Left kidney (tissue), 1 donor: ENCODE measurements at regions not wholly inside any gene's neighbourhood (a gene's known extent, or its start where the extent isn't known, plus 50 kb on each side); places are given as distances from the start of the nearest gene placed in this dataset.

Source experiments
- DNase-seq: peaks from one replicate; pipeline ENCODE4 v3.0.0-alpha.2; 2013

- DNase-seq: no peak
Measured at GRCh38 chr9:12141422-12141821, 551.8 kb upstream of the TYRP1 start.

- DNase-seq: no peak
Measured at GRCh38 chr9:12155401-12156134, 537.6 kb upstream of the TYRP1 start.

GRCh38 chr9:12162181-12162815 is 530.9 kb upstream of the TYRP1 start:
- DNase-seq: no peak

GRCh38 chr9:12163723-12164458 is 529.3 kb upstream of the TYRP1 start:
- DNase-seq: no peak

GRCh38 chr9:12166518-12166917 is 526.7 kb upstream of the TYRP1 start:
- no peak for DNase-seq

- no peak for DNase-seq
Measured at GRCh38 chr9:12170456-12170855, 522.7 kb upstream of the TYRP1 start.

- DNase-seq: no peak
Measured at GRCh38 chr9:12178634-12179033, 514.6 kb upstream of the TYRP1 start.

- no peak for DNase-seq
Measured at GRCh38 chr9:12182806-12183205, 510.4 kb upstream of the TYRP1 start.

GRCh38 chr9:12183321-12183720 is 509.9 kb upstream of the TYRP1 start:
- DNase-seq: no peak

- no peak for DNase-seq
Measured at GRCh38 chr9:12185856-12186255, 507.3 kb upstream of the TYRP1 start.

- no peak for DNase-seq
Measured at GRCh38 chr9:12191630-12192029, 501.6 kb upstream of the TYRP1 start.

GRCh38 chr9:12194731-12195130 is 498.5 kb upstream of the TYRP1 start:
- no peak for DNase-seq

- no peak for DNase-seq
Measured at GRCh38 chr9:12195456-12195855, 497.7 kb upstream of the TYRP1 start.

GRCh38 chr9:12204512-12204911 is 488.7 kb upstream of the TYRP1 start:
- no peak for DNase-seq

- no peak for DNase-seq
Measured at GRCh38 chr9:12212860-12213259, 480.3 kb upstream of the TYRP1 start.

GRCh38 chr9:12221470-12221869 is 471.7 kb upstream of the TYRP1 start:
- no peak for DNase-seq

GRCh38 chr9:12224449-12224848 is 468.7 kb upstream of the TYRP1 start:
- no peak for DNase-seq

- no peak for DNase-seq
Measured at GRCh38 chr9:12230708-12231107, 462.5 kb upstream of the TYRP1 start.

- no peak for DNase-seq
Measured at GRCh38 chr9:12231832-12232231, 461.4 kb upstream of the TYRP1 start.

GRCh38 chr9:12232836-12233235 is 460.3 kb upstream of the TYRP1 start:
- DNase-seq: no peak

- no peak for DNase-seq
Measured at GRCh38 chr9:12253941-12254340, 439.2 kb upstream of the TYRP1 start.

- no peak for DNase-seq
Measured at GRCh38 chr9:12266758-12267157, 426.4 kb upstream of the TYRP1 start.

- DNase-seq: peak; percentile 34
Measured at GRCh38 chr9:12271421-12271891, 421.7 kb upstream of the TYRP1 start.
